ENCODE measurements at regions not wholly inside any gene's neighbourhood (a gene's known extent, or its start where the extent isn't known, plus 50 kb on each side); places are given as distances from the start of the nearest gene placed in this dataset.

DNA sequence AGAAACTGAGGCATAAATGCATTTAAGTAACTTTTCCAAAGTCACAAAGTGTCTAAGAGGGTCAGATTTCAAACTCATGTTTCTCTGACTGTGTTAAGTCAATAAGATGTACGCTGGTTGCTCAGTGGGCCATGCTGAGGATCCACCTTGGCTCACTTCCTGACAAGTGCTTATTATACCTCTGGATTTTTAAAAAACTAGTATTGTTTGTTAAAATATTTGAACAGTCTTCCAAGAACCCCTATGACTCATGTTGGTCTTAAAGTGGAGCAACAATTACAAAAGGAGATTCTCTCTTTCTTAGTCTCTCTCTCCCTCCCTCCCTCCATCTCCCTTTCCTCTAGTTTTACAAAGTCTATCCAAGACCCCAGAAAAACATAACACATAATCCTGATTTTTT, 1050.2 kb downstream of the AGBL1 start:
- no peak for DNase-seq

DNA sequence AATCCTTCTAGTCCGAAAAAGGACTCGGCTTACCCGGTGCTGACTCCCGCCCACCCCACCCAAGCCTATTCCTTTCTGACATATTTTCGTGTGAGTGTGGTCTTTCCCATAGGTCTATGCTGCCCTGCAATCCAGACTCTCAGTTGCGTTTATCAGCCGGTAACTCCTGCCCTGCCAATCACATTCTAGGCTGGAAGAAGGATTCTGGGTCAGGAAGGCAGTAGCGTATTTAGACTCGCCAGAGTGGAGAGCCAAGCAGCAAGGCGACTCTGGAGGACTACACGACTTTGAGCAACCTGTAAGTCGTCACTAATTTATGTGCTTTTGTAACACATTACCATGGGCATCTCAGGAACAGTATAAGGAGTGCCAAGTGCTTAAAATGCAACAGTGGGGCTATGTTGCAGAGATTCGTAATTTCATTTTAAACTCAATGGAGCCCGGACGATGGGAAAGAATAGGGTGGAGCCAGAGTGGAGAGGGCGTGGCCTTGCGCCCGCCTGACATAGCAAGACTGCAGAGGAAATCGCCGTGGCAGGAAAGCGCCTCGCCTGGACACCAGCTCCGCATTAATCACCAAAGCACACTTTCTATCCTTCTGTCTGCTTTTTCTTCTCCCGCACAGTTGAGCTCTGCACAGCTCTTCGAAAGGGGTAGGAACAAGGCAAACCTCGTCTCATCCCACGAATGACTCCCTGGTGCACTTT, 1044.2 kb downstream of the AGBL1 start:
- DNase-seq, result peak; percentile 26

DNA sequence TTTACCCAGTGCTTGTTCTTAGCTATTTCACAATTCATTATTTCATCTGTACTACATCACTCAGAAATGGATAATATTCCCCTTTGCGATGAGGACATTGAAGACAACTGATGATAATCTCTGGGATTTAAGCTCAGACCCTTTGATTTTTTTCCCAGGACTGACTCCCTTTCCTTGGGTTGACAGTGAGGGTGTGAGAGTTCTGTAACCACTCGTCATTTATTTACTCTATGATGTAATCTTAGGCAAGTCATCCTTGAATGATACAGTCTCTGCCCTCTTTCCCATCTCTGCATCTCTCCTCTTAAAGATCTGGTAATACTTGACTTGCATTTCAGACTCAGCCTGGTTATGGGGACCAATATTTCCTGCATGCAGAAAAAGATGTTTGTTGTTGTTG, 1041.7 kb downstream of the AGBL1 start:
- DNase-seq, result no peak

DNA sequence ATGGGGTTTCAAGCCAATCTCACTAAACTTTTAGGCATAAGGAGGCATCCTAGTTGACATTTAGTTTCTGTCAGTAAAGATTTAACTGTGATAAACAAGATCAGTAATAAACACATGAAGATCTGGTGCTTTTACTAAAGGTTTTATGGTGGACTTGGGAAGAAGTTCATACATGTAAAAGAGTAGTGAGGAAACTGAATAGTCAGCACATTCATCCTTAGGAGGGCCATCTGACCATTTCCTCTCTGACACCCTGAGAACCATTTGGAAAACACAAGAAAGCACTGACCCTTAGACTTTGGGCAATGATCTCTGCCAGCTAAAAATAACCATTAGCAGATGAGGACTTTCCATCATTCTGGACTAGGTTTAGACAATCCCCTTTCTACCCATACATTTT, 1040.9 kb downstream of the AGBL1 start:
- DNase-seq, result no peak

DNA sequence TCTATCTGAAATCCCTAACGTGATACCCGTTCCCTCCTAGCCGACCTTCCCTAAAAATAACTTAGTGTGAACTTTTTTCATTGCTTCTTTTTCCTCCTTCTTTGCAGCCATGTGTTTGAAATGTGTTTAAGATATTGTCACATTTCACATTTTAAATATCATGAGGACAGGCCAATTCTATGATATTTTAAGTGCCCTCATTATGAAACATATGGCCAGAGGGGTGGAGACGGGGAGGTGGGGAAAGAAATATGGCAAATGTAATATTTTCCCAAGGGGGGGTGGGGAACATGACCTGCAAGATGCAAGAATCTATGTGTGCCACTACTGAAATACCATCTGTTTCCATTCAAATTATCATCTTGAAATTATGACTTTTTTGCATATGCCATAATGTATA, 1039.2 kb downstream of the AGBL1 start:
- DNase-seq, result no peak

DNA sequence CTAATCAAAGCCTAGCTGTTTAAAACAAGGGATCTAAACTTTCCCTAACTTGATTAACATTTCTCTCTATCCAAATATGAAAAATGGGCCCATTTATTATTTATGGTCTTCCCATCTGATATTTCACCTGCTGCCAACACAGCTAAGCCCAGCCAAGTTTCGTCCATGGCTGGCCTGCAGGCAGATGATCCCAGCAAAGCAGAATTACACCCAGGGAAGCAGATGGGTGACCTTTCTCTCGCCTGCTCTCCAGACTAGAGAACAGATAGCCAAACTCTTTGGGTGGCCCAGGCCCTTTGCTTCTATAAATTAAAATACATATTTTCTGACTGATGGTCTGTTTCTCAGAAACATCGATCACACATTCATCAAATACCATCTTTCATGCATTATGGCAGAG, 1038.8 kb downstream of the AGBL1 start:
- DNase-seq, result no peak

DNA sequence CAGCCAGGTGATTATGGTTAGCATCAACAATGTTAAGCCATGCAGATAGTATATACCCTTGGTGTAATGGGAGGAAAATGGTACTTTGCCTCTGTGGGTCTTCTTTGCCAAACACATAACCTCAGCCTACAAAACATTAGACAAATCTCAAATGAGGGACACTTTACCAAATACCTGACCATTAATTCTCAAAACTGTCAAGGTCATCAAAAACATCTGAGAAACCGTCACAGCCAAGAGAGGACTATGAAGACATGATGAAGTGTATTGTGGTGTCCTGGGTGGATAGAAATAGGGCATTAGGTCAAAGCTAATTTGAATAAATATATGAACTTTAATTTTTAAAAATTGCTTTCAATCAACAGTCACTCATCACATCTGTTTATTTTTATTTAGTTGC, 1036.1 kb downstream of the AGBL1 start:
- DNase-seq, result no peak

DNA sequence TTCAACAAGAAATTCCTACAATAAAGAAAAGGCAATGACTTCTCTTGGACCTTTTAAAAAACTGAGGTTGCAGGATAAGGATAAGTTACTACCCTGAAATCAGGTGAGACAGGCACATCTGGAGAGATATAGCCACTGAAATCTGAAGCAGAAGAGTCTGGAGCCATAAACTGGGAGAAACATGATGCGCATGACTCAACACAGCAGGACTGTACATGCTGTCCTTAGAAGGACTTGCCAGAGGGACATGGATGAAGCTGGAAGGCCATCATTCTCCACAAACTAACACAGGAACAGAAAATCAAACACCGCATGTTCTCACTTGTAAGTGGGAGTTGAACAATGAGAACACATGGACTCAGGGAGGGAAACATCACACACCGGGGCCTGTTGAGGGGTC, 1020.2 kb downstream of the AGBL1 start:
- DNase-seq, result no peak

DNA sequence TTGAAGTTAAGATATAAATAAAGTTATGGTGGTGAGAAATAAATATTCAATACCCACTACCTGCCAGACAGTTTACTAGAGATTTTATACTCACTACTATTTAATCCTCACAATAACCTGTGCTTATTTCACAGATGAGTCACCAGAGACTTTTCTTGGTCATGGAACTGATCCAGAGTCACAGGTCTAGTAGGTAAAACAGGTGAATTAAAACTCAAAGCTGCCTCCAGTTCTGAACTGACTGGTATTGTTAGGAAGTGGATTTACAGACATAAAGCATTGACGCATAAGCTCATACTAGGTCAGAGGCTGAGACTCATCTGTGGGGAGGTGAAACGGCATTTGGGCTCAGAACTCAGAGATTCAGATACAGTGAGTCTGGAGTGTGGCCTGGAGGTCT, 1009.9 kb downstream of the AGBL1 start:
- no peak for DNase-seq

DNA sequence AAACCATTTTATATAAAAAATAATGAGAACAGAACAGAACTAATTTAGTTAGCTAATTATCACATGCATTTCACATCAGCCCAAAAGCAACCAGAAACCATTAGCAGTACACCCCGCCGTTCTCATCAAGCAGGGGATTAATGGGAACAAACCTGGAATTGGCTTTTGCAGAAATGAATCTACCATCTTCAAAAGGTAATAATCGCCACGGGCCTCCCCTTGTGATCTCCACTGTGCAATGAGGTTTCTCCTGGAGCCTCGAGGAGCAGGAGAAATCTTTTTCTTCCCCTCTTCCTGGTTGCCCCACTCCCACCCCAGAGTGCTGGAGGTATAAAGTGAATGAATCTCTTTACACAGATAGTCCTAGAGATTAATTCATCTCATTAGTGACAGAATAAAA, 1003.5 kb downstream of the AGBL1 start:
- no peak for DNase-seq

DNA sequence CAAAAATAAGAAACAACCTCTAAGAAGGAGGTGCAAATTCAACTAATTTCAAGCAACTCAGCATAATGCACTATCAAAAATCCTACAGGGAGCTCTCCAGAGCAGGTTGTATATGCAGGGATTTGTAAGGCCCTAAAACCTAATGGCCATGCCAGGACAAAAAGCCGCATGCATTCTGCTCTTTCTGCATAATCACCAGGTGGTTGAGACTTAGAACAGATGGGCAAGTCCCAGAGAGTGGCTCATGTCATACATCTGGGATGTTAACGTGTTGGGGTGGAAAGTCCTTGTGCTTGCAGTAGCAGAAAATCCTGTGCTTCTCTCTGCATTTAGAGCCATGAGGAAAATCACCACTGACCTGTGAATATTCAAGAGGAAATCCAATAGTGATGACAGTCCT, 1002.9 kb downstream of the AGBL1 start:
- no peak for DNase-seq

DNA sequence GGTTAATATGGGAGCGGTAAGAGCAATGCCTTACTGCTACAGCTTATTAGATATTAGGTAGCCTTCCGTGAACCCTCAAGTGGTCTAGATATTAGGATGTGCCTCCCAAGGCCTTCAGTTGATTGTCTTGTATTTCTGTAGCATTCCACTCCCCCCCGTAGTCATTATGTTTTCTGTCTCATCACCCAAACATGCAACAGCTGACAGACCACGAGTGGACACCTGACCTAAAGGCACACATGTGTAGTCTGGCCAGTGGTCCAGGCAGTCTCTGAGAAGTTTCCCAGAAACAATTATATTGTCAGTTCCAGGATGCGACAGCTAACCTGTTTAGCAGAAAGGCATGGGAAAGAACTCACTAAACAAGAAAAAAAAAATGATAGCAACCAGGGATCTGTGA, 1000.9 kb downstream of the AGBL1 start:
- DNase-seq, result no peak

Measured in NCI-H1105 treated with DMSO at 0.1 percent for 48 hours (cell line).